SK-N-SH (cell line): ENCODE measurements at regions not wholly inside any gene's neighbourhood (a gene's known extent, or its start where the extent isn't known, plus 50 kb on each side); places are given as distances from the start of the nearest gene placed in this dataset.

ENCODE experiments used
- CTCF ChIA-PET: fragments of 300-600, 350-600 bp; formaldehyde crosslinking; extraction: SDS; loops from one replicate; lab custom pipeline; 2021; lab: Yijun Ruan, JAX
- POLR2A ChIA-PET: fragments of 350-600 bp; sonication (Branson Sonifier 250); formaldehyde crosslinking; extraction: SDS; loops from one replicate; lab custom pipeline; 2020; ENCODE audit warnings: antibody characterized with exemption, inconsistent platforms; lab: Yijun Ruan, JAX
- DNase-seq: peaks from one replicate; pipeline ENCODE4 v3.0.0; 2012
- H2AFZ ChIP-seq: fragments of 200-600 bp; sonication (generic); 2 replicates; pipeline ENCODE4 v1.8.1; 2016; ENCODE audit warnings: antibody characterized with exemption, mild to moderate bottlenecking, low read depth
- H3F3A ChIP-seq: fragments of 200-600 bp; sonication (generic); replicated peaks from 2 replicates; pipeline ENCODE3; 2016; ENCODE audit warnings: antibody characterized with exemption, mild to moderate bottlenecking; ENCODE audit not compliant: insufficient read depth
- H3K27ac ChIP-seq, 2 experiments: fragments of 200-500 bp in 1 of 2; fragments of 200-600 bp in 1 of 2; sonication (Bioruptor generic) in 1 of 2; sonication (generic), shearing (Covaris generic) in 1 of 2; 2 replicates each; pipeline versions ENCODE4 v1.5.1 to v1.6.1; 2014 to 2016; ENCODE audit warnings: low read depth in 2 of 2, inconsistent platforms in 1 of 2, low read length in 1 of 2, mild to moderate bottlenecking in 1 of 2, mixed read lengths in 1 of 2
- H3K27me3 ChIP-seq: fragments of 200-600 bp; sonication (generic), shearing (Covaris generic); 2 replicates; pipeline ENCODE4 v1.6.1; 2016; ENCODE audit warnings: mixed run types; ENCODE audit not compliant: insufficient read depth
- H3K36me3 ChIP-seq, 2 experiments: fragments of 200-500 bp in 1 of 2; fragments of 200-600 bp in 1 of 2; sonication (Bioruptor generic) in 1 of 2; sonication (generic) in 1 of 2; replicated peaks in 1 of 2; 2 replicates each; pipeline versions ENCODE3 to v1.5.1; 2014 to 2016; ENCODE audit warnings: low read length in 1 of 2, mild to moderate bottlenecking in 1 of 2; ENCODE audit not compliant: insufficient read depth in 2 of 2, control insufficient read depth in 1 of 2
- H3K4me1 ChIP-seq, 2 experiments: fragments of 200-500 bp in 1 of 2; fragments of 200-600 bp in 1 of 2; sonication (Bioruptor generic) in 1 of 2; sonication (generic), shearing (Covaris generic) in 1 of 2; 2 replicates each; pipeline versions ENCODE4 v1.5.1 to v1.6.1; 2014 to 2016; ENCODE audit warnings: low read depth in 1 of 2, low read length in 1 of 2, mixed run types in 1 of 2; ENCODE audit not compliant: insufficient read depth in 2 of 2, control insufficient read depth in 1 of 2
- H3K4me2 ChIP-seq: fragments of 200-600 bp; sonication (generic), shearing (Covaris generic); 2 replicates; pipeline ENCODE4 v1.6.1; 2017; ENCODE audit warnings: mixed run types
- H3K4me3 ChIP-seq, 2 experiments: fragments of 200-500 bp in 1 of 2; fragments of 200-600 bp in 1 of 2; sonication (Bioruptor generic) in 1 of 2; sonication (generic), shearing (Covaris generic) in 1 of 2; 2 replicates each; pipeline versions ENCODE4 v1.5.1 to v1.8.1; 2014 to 2016; ENCODE audit warnings: low read depth in 2 of 2, inconsistent platforms in 1 of 2, low read length in 1 of 2, mild to moderate bottlenecking in 1 of 2, mixed read lengths in 1 of 2, moderate library complexity in 1 of 2
- H3K79me2 ChIP-seq: fragments of 200-600 bp; sonication (generic); 2 replicates; pipeline ENCODE4 v1.8.1; 2017; ENCODE audit warnings: mild to moderate bottlenecking; ENCODE audit not compliant: insufficient read depth
- H3K9ac ChIP-seq: fragments of 200-600 bp; sonication (generic); 2 replicates; pipeline ENCODE4 v1.6.1; 2017; ENCODE audit warnings: mixed run types
- H3K9me2 ChIP-seq: fragments of 200-600 bp; sonication (generic); 2 replicates; pipeline ENCODE4 v1.6.1; 2017; ENCODE audit warnings: mixed run types
- H3K9me3 ChIP-seq: fragments of 200-600 bp; sonication (generic); 2 replicates; pipeline ENCODE4 v1.6.1; 2017; ENCODE audit warnings: mixed run types, mild to moderate bottlenecking, moderate library complexity
- H4K20me1 ChIP-seq: fragments of 200-600 bp; sonication (generic); 2 replicates; pipeline ENCODE4 v1.6.1; 2017; ENCODE audit warnings: mild to moderate bottlenecking, mixed run types; ENCODE audit not compliant: insufficient read depth
- CHD2 ChIP-seq: fragments of 150-350 bp; IDR thresholded peaks from 2 replicates; pipeline ENCODE4 v1.6.1; 2018; ENCODE audit warnings: low read length; ENCODE audit not compliant: partially characterized antibody
- CTCF ChIP-seq: fragments of 200-600 bp; sonication (generic); IDR thresholded peaks from 2 replicates; pipeline ENCODE4 v1.6.1; 2017; ENCODE audit warnings: antibody characterized with exemption, mild to moderate bottlenecking, moderate library complexity
- ELF1 ChIP-seq: IDR thresholded peaks from 2 replicates; pipeline ENCODE4 v1.4.0; 2012
- EZH2phosphoT487 ChIP-seq: fragments of 200-600 bp; sonication (generic); IDR thresholded peaks from 2 replicates; pipeline ENCODE4 v1.6.1; 2017; ENCODE audit warnings: low read depth, mixed run types, mild to moderate bottlenecking, antibody characterized with exemption, moderate library complexity, borderline replicate concordance
- FOXJ3 ChIP-seq: sonication (generic); formaldehyde crosslinking; IDR thresholded peaks from 2 replicates; pipeline ENCODE4 v1.5.1; 2020; ENCODE audit warnings: mild to moderate bottlenecking, missing genetic modification reagents
- FOXM1 ChIP-seq: IDR thresholded peaks from 2 replicates; pipeline ENCODE4 v1.4.0; 2012; ENCODE audit warnings: low read depth, mild to moderate bottlenecking
- GATA2 ChIP-seq: sonication (generic); formaldehyde crosslinking; IDR thresholded peaks from 2 replicates; pipeline ENCODE4 v1.5.0; 2020; ENCODE audit warnings: mild to moderate bottlenecking, missing genetic modification reagents
- IRF3 ChIP-seq: fragments of 150-350 bp; IDR thresholded peaks from 2 replicates; pipeline ENCODE4 v1.6.1; 2016; ENCODE audit warnings: mild to moderate bottlenecking, low read depth, low read length
- MAX ChIP-seq: IDR thresholded peaks from 2 replicates; pipeline ENCODE4 v1.4.0; 2012; ENCODE audit warnings: low read depth
- MXI1 ChIP-seq: IDR thresholded peaks from 2 replicates; pipeline ENCODE4 v1.6.1; 2012; ENCODE audit warnings: mild to moderate bottlenecking, low read depth, low read length, improper control_type of control experiment
- NFIC ChIP-seq: IDR thresholded peaks from 2 replicates; pipeline ENCODE4 v1.4.0; 2012; ENCODE audit warnings: borderline replicate concordance
- PBX3 ChIP-seq: IDR thresholded peaks from 2 replicates; pipeline ENCODE4; 2012
- REST ChIP-seq: IDR thresholded peaks from 2 replicates; pipeline ENCODE4 v1.6.1; 2012; ENCODE audit warnings: mild to moderate bottlenecking, low read depth, low read length, moderate library complexity
- RXRA ChIP-seq: IDR thresholded peaks from 2 replicates; pipeline ENCODE4 v1.4.0; 2012; ENCODE audit warnings: low read depth, mild to moderate bottlenecking, borderline replicate concordance
- SIN3A ChIP-seq: IDR thresholded peaks from 2 replicates; pipeline ENCODE4 v1.6.1; 2012; ENCODE audit warnings: low read depth, mild to moderate bottlenecking, low read length, moderate library complexity, borderline replicate concordance
- SMC3 ChIP-seq: IDR thresholded peaks from 2 replicates; pipeline ENCODE4 v1.6.1; 2012; ENCODE audit warnings: low read depth, low read length, improper control_type of control experiment
- TEAD4 ChIP-seq: IDR thresholded peaks from 2 replicates; pipeline ENCODE4 v1.4.0; 2012; ENCODE audit warnings: mild to moderate bottlenecking, borderline replicate concordance; ENCODE audit not compliant: insufficient read depth
- USF1 ChIP-seq: IDR thresholded peaks from 2 replicates; pipeline ENCODE4 v1.4.0; 2012; ENCODE audit warnings: low read depth, borderline replicate concordance
- USF2 ChIP-seq: fragments of 150-350 bp; IDR thresholded peaks from 2 replicates; pipeline ENCODE4 v1.6.1; 2017; ENCODE audit warnings: antibody characterized with exemption, low read length, low read depth, borderline replicate concordance
- WGBS: methylation state at CpG from one replicate; pipeline ENCODE4 v1.1.6; 2017; ENCODE audit warnings: low lambda C conversion rate; 5-methylcytosine and 5-hydroxymethylcytosine counted together

GRCh38 chr10:36385693-36386092 lies 739.7 kb upstream of the ANKRD30A start:
- no peak overlapping the region for H3K4me2 ChIP-seq
- TF ChIP-seq SIN3A (no peak), MXI1 (no peak), TEAD4 (no peak), NFIC (no peak), GATA2 (CRISPR knock-in tag) (no peak), SMC3 (no peak), FOXJ3 (no peak), IRF3 (no peak), USF2 (no peak), EZH2phosphoT487 (no peak), ELF1 (no peak), MAX (no peak)
- TF ChIP-seq, all 33 proteins: peak for 0
- Histone ChIP-seq H3K27me3 (no peaks in the 10 kb centered on the region), H3F3A (no peaks in the 10 kb centered on the region), H2AFZ (no peak overlapping the region), H3K27ac (no peak overlapping the region), H3K9ac (no peak overlapping the region), H3K4me3 (no peak overlapping the region), H3K9me3 (no peaks in the 10 kb centered on the region), H3K79me2 (no peaks in the 10 kb centered on the region), H3K9me2 (no peaks in the 10 kb centered on the region), H4K20me1 (no peaks in the 10 kb centered on the region), H3K36me3 (no peaks in the 10 kb centered on the region), H3K4me1 (no peaks in the 10 kb centered on the region; a peak in 1 of 4 replicates)
- DNase-seq = no peak
- 88% methylated on average over 9 of the region's 9 CpGs for WGBS
- CTCF ChIA-PET = no interaction called here
- POLR2A ChIA-PET = no interaction called here

- WGBS = 78% methylated on average over 3 of the region's 3 CpGs
- no peaks in the 10 kb centered on the region for H4K20me1 ChIP-seq
- ChIA-PET CTCF (no interaction called here), POLR2A (no interaction called here)
- no peaks in the 10 kb centered on the region for H3K79me2 ChIP-seq
- no peaks in the 10 kb centered on the region for H3K9me2 ChIP-seq
- H3K27ac ChIP-seq = no peak overlapping the region
- DNase-seq = no peak
- H3K9ac ChIP-seq = no peak overlapping the region
- H3K27me3 ChIP-seq = no peaks in the 10 kb centered on the region
- H3K9me3 ChIP-seq = no peaks in the 10 kb centered on the region
- H3K4me2 ChIP-seq = no peak overlapping the region
- H3K4me3 ChIP-seq = no peak overlapping the region
- H3F3A ChIP-seq = no peaks in the 10 kb centered on the region
- H3K36me3 ChIP-seq = no peaks in the 10 kb centered on the region
- H2AFZ ChIP-seq = no peak overlapping the region
- H3K4me1 ChIP-seq = no peaks in the 10 kb centered on the region; a peak in 1 of 4 replicates
- TF ChIP-seq CHD2 (no peak), PBX3 (no peak), TEAD4 (no peak), MXI1 (no peak), CTCF (no peak), SIN3A (no peak), RXRA (no peak), USF1 (no peak), FOXM1 (no peak), REST (no peak)
These were observed 741.3 kb upstream of the FZD8 start for GRCh38 chr10:36383349-36383748.
